ENCODE measurements at regions not wholly inside any gene's neighbourhood (a gene's known extent, or its start where the extent isn't known, plus 50 kb on each side); places are given as distances from the start of the nearest gene placed in this dataset.
"Not testable (repeated sequence)": the region's sequence is repeated elsewhere in the genome, so short reads cannot be mapped to it uniquely, and the experiment has no call there.

GRCh38 chr16:82295290-82296201, 125.5 kb upstream of the MPHOSPH6 start:
- no peak for DNase-seq

GRCh38 chr16:82293671-82294070, 123.6 kb upstream of the MPHOSPH6 start:
- no peak for DNase-seq

- no peak for DNase-seq
Observed at GRCh38 chr16:82287937-82288336, 117.9 kb upstream of the MPHOSPH6 start.

- no peak for DNase-seq
Observed at GRCh38 chr16:82282662-82283061, 112.6 kb upstream of the MPHOSPH6 start.

GRCh38 chr16:82281544-82281943, 111.5 kb upstream of the MPHOSPH6 start:
- DNase-seq = no peak

GRCh38 chr16:82280867-82281266, 110.8 kb upstream of the MPHOSPH6 start:
- DNase-seq = no peak

- DNase-seq = not testable (repeated sequence)
Observed at GRCh38 chr16:82275349-82275748, 105.3 kb upstream of the MPHOSPH6 start.

GRCh38 chr16:82271636-82272035, 101.6 kb upstream of the MPHOSPH6 start:
- no peak for DNase-seq

GRCh38 chr16:82267675-82268074, 97.7 kb upstream of the MPHOSPH6 start:
- DNase-seq = not testable (repeated sequence)

GRCh38 chr16:82265809-82266208, 95.8 kb upstream of the MPHOSPH6 start:
- no peak for DNase-seq

GRCh38 chr16:82264756-82265155, 94.7 kb upstream of the MPHOSPH6 start:
- DNase-seq = no peak

GRCh38 chr16:82263521-82264143, 93.6 kb upstream of the MPHOSPH6 start:
- peak in 1 of 2 experiments; percentile 2 for DNase-seq

GRCh38 chr16:82262244-82262643, 92.2 kb upstream of the MPHOSPH6 start:
- no peak for DNase-seq

GRCh38 chr16:82260212-82260795, 90.3 kb upstream of the MPHOSPH6 start:
- DNase-seq = no peak

GRCh38 chr16:82259731-82260130, 89.7 kb upstream of the MPHOSPH6 start:
- no peak for DNase-seq

- DNase-seq = no peak
Observed at GRCh38 chr16:82257990-82258389, 88.0 kb upstream of the MPHOSPH6 start.

- no peak for DNase-seq
Observed at GRCh38 chr16:82252582-82252981, 82.6 kb upstream of the MPHOSPH6 start.

GRCh38 chr16:82248677-82249076, 78.7 kb upstream of the MPHOSPH6 start:
- DNase-seq = no peak

- DNase-seq = no peak
Observed at GRCh38 chr16:82248012-82248656, 78.1 kb upstream of the MPHOSPH6 start.

- DNase-seq = no peak
Observed at GRCh38 chr16:82242201-82242600, 72.2 kb upstream of the MPHOSPH6 start.

- no peak for DNase-seq
Observed at GRCh38 chr16:82241469-82242052, 71.5 kb upstream of the MPHOSPH6 start.

GRCh38 chr16:82240111-82240510, 70.1 kb upstream of the MPHOSPH6 start:
- no peak for DNase-seq

- no peak for DNase-seq
Observed at GRCh38 chr16:82236875-82237274, 66.9 kb upstream of the MPHOSPH6 start.

All from cerebellar nuclear complex (tissue), 1 donor.